DMS53 treated with DMSO at 0.1 percent for 48 hours (cell line): ENCODE measurements at regions not wholly inside any gene's neighbourhood (a gene's known extent, or its start where the extent isn't known, plus 50 kb on each side); places are given as distances from the start of the nearest gene placed in this dataset.
A peak's percentile ranks its signal among the peaks of the same experiment; 100 is the strongest.
"Not testable (repeated sequence)": the region's sequence is repeated elsewhere in the genome, so short reads cannot be mapped to it uniquely, and the experiment has no call there.

Experiments
- DNase-seq: peaks from one replicate; lab custom pipeline; 2025; ENCODE audit not compliant: unreplicated experiment; lab: John Stamatoyannopoulos, UW

DNA sequence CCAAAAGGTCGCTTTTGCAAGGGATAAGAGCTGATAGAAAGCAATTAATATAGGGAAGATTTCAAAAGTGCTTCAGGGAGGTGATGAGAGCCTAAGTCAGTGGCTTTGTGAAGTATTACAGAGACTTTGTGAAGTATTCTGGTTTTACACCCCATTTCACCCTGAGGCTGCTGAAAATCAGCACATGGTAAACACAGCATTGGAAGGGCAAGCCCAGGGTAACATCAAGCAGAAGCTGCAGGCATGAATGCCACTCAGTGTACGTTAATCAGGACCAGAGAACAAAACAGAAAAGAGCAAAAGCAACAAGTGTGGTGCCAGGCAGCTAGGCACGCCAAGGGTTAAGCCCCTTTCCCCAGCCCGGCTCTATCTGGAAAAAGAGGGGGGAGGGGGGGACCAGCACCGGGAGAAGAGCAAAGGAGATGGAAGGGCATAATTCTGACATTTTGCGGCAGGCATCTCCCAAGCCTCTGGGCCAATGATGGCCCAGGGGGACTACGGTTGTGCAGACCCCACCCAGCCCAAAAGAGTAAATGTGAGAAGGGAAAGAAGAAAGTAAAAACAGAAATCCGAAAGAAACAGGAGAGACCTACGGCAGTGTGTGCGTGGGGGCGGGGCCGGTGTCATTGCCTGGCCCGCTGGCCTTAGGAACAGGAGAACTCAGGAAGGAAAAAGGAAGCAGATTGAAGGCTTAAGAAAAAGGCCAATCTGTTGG lies 58.9 kb downstream of the DHRS2 start:
- no peak for DNase-seq

- no peak for DNase-seq
Observed at GRCh38 chr14:23695664-23695999, 59.5 kb downstream of the DHRS2 start.

DNA sequence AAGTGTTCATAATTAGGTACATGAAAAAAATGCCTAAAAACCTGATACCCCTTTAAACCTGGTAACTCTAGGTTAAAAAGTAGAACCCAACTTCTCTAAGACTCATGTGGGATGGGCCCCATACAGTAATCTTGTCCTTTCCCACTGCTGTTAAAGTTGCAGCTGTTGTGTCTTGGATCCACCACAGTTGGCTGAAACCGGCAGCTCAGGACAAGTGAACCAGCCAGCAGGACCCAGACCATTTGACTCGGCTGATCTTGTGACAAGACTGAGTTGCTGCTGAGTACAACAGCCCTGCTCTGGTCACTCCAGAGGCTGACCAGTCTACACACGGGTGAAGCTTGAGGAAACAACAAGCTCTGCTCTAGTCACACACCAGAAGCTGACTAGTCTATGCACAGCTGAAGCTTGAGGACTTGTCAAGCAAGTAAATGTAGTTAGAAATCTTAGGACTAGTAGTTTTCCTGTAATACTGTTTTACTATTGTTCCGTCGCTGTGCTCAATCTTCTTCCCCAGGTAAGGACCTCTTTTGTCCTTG lies 60.6 kb downstream of the DHRS2 start:
- no peak for DNase-seq

GRCh38 chr14:23697680-23698079 lies 61.5 kb downstream of the DHRS2 start:
- no peak for DNase-seq

DNA sequence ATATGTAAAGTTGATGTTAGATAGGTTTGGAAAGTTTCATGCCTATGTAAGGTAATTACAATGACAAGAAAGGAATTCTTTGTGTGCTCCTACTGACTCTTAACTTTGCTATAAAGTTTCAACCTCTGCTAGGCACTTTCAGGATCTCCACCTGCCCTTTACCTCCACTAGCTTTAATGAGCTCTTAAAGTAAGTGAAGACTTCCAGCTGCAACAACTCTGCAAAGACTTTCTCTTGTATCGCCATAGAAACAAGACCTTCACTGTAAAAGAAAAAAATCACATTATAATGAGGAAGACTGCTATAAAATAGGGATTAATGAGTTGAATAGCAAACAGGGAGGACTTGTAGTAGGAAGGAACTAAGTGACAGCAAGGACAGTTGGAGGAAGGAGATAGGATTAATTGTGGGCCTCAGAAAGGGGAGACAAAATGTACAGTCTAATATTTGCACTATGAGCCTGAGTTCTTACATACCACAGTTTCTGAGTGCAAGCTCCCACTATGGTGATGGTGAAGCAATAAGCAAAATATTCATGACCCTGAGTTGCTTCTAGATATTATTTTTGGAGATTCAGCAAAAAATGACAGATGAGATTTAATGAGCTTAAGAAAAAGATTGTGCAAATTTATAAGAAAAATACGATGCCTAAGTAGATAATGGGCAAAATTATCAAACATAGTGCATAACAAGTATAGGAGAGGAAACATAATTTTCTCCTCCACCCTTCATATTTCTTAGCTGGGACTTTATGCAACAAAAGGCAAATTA lies 66.7 kb downstream of the DHRS2 start:
- no peak for DNase-seq

- DNase-seq, result peak; percentile 5
Observed at GRCh38 chr14:23704890-23705289, 68.7 kb downstream of the DHRS2 start.

GRCh38 chr14:23707415-23707814 lies 71.3 kb downstream of the DHRS2 start:
- DNase-seq, result no peak

- no peak for DNase-seq
Observed at GRCh38 chr14:23708343-23708742, 72.2 kb downstream of the DHRS2 start.

DNA sequence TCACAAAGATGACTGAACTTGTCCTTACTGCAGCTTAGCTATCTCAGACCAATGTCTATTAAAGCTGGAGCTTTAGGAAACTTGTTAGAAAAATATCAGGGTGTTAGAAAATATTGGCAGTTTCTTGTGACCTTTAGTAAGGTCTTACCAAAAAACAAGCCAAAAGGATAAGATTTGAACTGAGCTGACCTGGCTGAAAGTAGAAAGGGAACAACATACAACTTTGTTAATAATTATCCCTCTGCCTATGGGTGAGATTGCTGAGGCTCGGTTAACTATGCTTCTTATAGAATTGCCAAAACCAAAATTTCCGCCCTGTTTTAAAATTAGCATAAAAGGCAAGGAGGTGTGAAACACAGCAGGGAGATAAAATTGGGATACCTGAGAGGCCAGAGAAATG lies 73.8 kb downstream of the DHRS2 start:
- no peak for DNase-seq

GRCh38 chr14:23712287-23712686 lies 76.1 kb downstream of the DHRS2 start:
- DNase-seq, result no peak

GRCh38 chr14:23719225-23719985 lies 83.2 kb downstream of the DHRS2 start:
- DNase-seq, result no peak

DNA sequence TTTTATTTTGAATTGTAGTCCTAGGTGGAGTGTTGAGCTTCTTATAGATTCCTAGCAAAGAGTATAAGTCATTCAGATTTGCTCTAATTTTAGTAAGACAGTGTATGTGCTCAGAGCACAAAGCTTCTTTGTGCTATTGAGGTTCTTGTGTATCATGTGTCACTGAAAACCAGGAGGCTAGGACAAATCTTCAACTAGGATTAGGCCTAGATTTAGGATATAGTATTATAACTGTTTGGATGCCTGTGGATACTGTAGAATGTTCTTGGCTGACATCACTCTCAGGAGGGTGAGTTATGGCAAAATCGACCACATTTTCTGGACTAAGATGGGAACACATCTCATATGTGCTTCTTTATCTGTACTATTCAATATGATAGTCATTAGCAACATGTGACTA lies 86.5 kb downstream of the DHRS2 start:
- DNase-seq, result no peak

- no peak for DNase-seq
Observed at GRCh38 chr14:23723911-23724310, 87.7 kb downstream of the DHRS2 start.

DNA sequence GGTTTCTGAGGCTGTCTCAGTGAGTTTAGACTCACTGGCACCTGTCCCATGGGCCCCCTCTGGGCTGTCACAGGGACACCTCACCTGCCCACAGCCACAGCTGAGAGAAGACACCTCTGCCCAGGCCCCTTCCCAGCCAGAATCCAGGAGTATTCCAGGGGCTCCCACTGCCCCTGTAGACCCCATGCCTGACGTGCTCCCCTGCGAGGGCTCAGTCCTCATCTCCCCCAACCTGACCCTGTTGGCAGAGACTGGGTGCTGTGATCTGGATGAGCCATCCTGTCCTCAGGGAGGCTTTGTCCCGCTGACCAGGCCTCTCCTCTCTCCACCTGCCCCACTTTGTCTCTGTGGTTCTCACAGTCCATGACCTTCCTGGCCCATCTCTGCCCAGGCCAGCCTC lies 89.4 kb downstream of the DHRS2 start:
- DNase-seq, result no peak

GRCh38 chr14:23725980-23726710 lies 90.0 kb downstream of the DHRS2 start:
- DNase-seq, result no peak

- DNase-seq, result peak; percentile 13
Observed at GRCh38 chr14:23727566-23728335, 91.6 kb downstream of the DHRS2 start.

DNA sequence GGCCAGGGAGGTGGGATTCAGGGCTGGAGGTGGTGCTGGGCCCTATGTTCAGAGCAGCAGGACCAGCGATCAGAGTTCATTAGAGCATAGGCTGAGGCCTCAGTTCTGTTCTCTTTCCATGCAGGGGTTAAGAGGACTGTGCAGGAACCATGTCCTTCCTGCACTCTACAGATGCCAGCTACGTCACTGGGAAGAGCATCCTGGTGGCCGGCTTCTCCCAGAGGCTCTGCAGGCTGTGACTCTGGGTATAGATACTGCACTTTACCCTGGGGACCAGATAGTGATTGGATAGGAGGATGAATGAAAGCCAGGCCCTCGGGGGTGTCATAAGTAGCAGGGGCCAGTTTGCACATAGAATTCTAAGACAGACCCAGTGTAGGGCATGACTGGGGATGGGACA lies 92.6 kb downstream of the DHRS2 start:
- no peak for DNase-seq

GRCh38 chr14:23729720-23730387 lies 93.7 kb downstream of the DHRS2 start:
- no peak for DNase-seq

GRCh38 chr14:23735394-23735793 lies 99.2 kb downstream of the DHRS2 start:
- no peak for DNase-seq

DNA sequence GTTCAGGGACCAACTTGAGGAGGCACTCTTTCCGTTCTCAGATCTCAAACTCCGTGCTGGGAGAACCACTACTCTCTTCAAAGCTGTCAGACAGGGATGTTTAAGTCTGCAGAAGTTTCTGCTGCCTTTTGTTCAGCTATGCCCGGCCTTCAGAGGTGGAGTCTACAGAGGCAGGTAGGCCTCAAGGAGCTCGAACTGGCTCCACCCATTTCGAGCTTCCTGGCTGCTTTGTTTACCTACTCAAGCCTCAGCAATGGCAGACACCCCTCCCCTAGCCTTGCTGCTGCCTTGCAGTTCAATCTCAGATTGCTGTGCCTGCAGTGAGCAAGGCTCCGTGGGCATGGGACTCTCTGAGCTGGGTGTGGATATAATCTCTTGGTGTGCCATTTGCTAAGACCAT lies 108.2 kb downstream of the DHRS2 start:
- DNase-seq, result not testable (repeated sequence)
